A673 (cell line): ENCODE measurements at regions not wholly inside any gene's neighbourhood (a gene's known extent, or its start where the extent isn't known, plus 50 kb on each side); places are given as distances from the start of the nearest gene placed in this dataset.

ENCODE experiments used
- EZH2 ChIP-seq: fragments of 200-600 bp; sonication (generic); IDR thresholded peaks from 2 replicates; pipeline ENCODE4 v1.6.1; 2017; ENCODE audit warnings: borderline replicate concordance, low read depth, mild to moderate bottlenecking, mixed read lengths, antibody characterized with exemption, low read length; ENCODE audit not compliant: poor library complexity, severe bottlenecking
- TF ChIP-seq, protein P1 (sequence below): fragments of 300-800, 200-600 bp; sonication (generic); conservative IDR thresholded peaks from 2 replicates; pipeline ENCODE4 v1.5.1; 2017; ENCODE audit warnings: low read depth, mild to moderate bottlenecking, antibody characterized with exemption, low read length, moderate library complexity, mixed read lengths

DNA sequence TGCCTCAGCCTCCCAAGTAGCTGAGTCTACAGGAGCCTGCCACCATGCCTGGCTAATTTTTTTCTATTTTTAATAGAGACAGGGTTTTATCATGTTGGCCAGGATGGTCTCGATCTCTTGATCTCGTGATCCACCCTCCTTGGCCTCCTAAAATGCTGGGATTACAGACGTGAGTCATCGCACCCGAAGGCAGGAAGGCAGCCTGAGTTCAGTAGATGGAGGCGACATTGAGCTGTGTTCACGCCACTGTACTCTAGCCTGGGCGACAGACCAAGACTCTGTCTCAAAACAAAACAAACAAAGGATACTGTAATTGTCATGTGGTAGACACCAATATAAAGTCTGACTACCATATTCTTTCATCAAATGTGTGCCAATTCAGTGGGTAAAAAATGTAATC lies 500.9 kb upstream of the DSEL start:
- TF ChIP-seq, protein P1, sequence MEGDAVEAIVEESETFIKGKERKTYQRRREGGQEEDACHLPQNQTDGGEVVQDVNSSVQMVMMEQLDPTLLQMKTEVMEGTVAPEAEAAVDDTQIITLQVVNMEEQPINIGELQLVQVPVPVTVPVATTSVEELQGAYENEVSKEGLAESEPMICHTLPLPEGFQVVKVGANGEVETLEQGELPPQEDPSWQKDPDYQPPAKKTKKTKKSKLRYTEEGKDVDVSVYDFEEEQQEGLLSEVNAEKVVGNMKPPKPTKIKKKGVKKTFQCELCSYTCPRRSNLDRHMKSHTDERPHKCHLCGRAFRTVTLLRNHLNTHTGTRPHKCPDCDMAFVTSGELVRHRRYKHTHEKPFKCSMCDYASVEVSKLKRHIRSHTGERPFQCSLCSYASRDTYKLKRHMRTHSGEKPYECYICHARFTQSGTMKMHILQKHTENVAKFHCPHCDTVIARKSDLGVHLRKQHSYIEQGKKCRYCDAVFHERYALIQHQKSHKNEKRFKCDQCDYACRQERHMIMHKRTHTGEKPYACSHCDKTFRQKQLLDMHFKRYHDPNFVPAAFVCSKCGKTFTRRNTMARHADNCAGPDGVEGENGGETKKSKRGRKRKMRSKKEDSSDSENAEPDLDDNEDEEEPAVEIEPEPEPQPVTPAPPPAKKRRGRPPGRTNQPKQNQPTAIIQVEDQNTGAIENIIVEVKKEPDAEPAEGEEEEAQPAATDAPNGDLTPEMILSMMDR, result no peak
- TF ChIP-seq EZH2, result no peak
